ENCODE measurements at regions not wholly inside any gene's neighbourhood (a gene's known extent, or its start where the extent isn't known, plus 50 kb on each side); places are given as distances from the start of the nearest gene placed in this dataset.

DNA sequence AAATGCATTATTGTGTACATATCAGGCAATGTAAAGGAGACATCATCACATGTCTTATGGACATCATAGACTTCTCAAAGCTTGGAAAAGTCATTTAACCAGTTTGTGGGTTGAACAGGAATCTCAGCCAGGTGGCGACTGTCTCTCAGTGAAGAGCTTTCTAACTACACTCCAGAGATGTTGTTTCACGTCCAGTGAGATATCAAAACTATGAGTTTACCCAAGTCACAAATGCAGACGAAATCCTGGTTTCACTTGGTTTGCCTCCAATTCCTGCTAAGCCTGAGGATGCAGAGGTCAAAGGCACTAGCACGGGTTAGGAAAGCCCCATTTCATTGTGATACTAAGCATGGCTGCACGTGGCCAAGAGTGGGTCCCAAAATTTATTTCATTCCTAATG is 384.5 kb upstream of the MEIS1 start:
- FAIRE-seq (no peak), DNase-seq (ENCODE audit: low spot score in 2 of 2) (no peak)

DNA sequence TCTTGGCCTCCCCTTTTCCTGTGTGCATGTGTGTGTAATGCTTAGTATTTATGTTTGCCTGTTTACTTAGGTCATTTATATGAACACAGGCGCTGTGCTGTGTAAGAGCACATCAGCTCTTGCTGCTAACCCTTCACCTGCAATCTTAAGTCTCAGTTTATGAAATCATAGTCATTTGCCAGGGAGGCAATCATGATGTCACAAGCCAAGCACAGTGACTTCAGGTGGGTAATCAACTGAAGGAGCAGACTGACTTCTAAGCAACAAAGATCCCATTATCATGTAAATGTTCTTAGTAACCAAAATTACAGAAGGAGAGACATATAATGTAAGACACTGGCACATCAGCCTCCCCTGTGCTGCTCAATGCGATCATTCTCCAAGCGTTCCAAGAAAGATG is 386.3 kb upstream of the MEIS1 start:
- DNase-seq (ENCODE audit: low spot score in 2 of 2) (no peak), FAIRE-seq (no peak)

DNA sequence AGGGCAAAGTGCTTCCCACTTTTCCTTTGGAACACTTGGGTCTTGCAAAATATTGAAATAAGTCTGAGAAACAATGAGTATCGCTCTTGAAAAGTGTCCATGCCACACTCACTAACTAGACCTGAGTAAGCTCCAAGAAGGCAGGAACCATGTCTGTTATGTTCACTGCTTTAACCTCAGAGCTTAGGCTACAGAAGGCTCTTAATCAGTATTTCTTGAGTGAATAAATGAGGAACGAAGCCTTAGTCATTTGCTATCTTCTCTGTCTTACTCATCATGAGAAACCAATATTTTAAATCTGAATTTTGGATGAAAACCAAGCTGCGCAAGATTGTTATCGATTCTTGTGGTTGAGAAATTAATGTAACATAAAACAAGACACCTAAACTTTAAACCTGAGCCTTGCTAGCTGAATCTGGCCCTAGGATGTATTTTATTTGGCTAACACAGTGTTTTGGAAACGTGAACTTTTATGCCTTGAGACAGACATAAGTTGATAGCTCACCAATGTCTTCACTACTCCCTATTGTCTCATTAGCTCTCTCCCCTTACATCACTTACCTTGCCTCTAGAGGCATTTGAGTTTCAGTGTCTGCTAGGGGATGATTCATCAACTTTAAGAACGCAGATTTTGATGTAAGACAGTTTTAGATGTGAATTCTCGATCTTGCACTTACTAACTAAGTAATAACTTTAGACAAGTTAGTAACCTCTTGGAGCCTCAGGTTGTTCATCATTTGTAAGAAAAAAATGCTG is 392.8 kb upstream of the MEIS1 start:
- DNase-seq (ENCODE audit: low spot score in 2 of 2) (no peak), FAIRE-seq (no peak)

DNA sequence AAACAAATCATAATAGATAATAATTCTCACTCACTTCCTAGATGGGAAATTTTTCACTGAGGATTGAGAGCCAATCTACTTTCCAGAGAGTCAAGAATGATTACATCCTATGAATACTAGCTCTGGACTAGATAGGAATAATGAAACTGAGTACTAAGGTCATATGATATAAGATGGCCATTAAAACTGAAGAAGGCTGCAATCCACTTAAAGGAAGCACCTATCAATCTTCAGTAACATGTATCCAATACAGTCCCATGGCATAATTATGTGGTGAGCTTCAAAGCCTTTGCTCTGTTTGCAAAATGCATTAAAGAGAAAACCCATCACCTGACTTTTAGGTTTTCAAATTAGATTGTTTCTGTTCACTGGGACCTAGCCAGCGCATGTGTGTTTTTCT is 398.0 kb upstream of the MEIS1 start:
- FAIRE-seq = no peak
- no peak for DNase-seq (ENCODE audit: low spot score in 2 of 2)

DNA sequence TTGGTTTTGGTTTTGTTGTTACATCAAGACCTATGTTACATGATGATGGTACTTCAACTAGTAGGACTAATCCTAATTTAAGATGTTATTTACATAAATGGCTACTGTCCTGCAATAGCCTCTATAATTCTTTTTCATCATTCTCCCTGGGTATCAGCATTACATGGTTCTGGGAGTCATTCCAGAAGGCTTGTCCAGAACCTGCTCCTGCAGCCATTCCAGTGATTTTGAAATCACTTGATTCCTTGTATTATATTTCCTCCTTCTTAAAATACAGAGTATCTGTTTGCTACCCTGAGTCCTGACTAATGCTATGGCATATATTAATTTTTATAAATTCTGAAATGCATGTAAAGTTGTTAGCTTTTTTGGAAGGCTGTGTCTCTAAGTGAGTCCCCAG is 400.5 kb upstream of the MEIS1 start:
- FAIRE-seq (no peak), DNase-seq (ENCODE audit: low spot score in 2 of 2) (no peak)

DNA sequence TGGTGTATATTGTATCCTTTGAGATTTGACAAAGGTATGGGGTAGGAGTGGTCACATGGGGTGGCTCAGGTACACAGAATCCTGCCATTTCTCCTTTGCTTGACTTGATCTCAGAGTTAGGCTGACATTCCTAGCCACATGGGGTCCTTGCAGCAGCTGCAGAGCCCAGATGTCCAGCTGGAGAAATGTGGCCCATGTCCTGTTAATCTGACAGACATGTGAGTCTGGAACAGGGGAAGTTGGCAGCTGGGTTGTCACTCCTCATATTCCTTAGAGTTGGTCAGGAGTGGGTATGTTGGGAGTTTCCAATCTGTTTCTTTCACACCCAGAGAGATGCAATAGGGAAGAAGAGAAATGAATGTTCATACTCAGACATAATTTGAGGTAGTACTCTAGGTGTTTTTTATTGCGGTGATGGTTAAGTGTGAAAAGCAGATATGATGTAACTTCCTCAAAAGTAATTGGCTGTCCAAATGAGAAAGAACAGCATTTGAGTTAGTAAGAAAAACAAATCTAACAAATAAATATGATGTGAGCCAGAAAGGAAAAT is 402.6 kb upstream of the MEIS1 start:
- FAIRE-seq = no peak
- DNase-seq (ENCODE audit: low spot score in 2 of 2) = no peak

DNA sequence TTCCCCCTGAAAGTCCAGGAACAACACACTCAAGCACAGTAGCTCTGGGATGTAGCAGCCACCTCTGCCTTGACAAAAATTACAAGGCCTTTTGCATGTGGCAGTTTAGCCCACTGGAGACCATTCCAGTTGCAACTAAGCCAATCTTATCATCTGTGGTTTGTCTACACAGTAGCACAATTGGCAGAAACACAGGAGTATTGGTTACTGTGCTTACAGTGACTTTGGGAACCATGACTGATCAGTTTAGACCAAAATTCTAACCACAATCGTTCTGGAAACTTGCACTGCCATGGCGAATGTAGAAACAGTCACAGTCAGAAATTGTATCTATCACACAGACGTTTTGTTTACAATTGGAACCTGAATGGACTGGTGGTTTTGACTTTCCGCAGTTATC is 403.7 kb upstream of the MEIS1 start:
- no peak for FAIRE-seq
- no peak for DNase-seq (ENCODE audit: low spot score in 2 of 2)

DNA sequence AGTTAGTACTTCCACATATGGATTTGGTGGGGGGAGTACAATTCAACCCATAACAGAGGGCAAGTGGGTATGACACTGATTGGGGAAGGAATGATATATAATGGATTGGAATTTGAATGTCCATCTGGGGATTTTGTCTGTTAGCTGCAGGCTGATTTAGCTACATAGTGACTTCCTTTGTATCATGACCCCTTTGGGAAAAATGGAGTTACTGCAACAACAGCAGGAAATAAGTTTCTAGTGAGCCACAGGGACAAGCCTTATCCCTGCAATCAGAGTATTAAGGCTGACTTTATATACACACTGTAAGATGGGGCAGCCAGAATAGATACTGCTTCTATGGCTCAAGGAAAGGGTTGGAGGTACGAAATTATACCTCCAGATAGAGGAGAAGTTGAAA is 404.4 kb upstream of the MEIS1 start:
- no peak for DNase-seq (ENCODE audit: low spot score in 2 of 2)
- FAIRE-seq = no peak

DNA sequence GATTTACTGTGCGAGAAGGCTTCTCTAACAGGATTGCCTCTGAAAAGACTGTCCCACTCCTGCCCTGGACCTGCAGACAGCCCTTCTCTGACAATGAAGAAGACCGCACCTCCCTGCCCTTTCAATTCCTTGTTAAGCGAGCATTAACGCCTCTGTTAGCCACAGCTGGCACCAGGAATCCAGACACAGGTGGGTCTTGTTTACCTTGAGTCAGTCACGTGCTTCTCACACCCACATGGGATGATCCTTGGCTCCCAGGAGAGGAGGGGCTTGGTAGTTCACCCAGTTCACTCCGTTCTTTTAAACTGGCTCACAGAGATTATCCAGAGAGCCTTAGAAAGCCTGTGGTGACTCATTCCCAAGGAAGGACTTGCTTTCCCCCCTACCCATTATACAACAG is 410.5 kb upstream of the MEIS1 start:
- no peak for FAIRE-seq
- DNase-seq (ENCODE audit: low spot score in 2 of 2) = no peak

DNA sequence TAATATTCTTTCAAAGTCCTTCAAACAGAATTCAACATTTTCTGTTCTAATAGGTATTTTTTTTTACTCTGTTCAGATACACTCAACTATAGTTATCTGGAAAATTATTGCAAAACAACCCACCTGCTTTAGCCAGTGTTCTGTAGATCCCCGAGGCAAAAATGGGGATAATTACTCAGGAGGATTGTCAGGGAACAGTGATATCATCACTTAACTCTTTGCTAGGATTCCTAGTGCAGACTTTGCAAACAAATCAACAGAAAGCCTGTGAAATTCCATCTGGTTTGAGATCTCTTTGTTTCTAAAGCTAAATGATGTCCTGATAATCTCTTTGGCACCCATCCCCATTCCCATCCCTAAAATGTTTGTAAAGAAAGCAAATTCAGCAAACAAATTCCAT is 413.6 kb upstream of the MEIS1 start:
- FAIRE-seq = no peak
- DNase-seq (ENCODE audit: low spot score in 2 of 2) = no peak

DNA sequence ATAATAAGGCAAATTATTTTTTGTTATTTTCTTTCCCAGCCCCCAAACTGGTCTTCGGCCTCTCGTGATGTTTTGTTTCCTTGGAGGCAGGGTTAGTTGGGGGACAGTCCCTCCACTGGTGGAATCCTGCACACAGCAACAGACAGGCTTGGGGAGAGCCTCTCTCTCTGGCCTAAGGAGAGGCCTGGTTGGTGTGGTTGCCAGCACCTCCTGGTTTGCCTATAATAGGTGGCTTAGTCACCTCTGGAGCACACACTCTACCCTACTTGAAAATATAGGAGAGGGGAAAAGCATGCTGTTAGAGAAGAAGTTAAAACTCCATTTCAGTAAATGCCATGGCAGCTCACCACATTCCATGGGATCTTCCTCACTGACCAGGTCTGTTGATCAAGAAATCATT is 417.2 kb upstream of the MEIS1 start:
- FAIRE-seq (no peak), DNase-seq (ENCODE audit: low spot score in 2 of 2) (no peak)

DNA sequence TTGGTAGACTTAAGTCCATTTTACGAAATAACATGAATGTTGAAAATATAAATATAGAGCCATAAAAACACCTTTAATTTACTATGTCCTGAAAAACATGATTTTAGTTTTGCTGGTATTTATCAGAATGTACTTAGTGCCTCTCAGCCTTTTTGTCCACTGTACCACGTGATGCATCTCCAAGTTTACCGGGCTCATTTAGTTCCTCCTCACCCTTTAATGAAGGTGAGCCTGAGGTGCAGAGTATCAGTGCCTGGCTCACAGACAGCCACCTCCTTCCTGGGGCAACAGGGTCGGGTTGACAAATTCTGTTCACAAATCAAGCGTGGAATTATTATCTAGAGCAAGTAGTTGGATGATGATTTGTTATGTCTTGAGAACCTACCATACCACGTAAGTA is 420.5 kb upstream of the MEIS1 start:
- no peak for FAIRE-seq
- no peak for DNase-seq (ENCODE audit: low spot score in 2 of 2)

DNA sequence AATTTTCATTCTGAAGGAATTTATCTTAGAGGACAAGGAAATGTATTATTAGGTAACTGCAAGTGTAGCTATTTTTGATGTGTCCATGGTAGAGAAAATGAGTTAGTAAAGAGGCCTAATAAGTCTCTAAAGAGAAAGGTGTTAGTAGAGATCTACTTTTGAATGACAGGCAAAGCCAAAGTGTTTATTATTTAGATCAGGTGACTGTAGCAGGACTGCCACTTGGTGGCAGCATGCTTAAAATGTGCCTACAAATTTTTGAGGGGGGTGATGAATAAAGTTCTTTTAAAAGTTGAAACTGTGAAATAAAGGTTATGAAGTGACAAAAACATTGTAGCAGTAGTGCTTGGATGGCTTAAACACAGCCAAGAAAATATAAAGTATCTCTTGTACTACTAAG is 421.5 kb upstream of the MEIS1 start:
- FAIRE-seq (no peak), DNase-seq (ENCODE audit: low spot score in 2 of 2) (no peak)

DNA sequence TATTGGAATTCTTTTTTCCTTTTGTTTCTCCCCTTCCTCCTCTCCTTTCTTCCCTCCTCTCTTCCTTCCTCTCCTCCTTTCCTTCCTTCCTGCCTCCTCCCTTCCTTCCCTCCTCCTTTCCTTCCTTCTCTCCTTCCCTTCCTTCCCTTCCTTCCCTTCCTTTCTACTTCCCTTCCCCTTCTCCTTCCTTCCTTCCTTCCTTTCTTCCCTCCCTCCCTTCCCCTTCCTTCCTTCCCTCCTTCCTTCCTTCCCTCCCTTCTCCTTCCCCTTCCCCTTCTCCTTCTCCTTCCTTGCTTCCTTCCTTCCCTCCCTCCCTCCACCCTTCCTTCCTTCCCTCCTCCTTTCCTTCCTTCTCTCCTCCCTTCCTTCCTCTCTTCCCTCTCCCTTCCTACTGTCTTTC is 431.0 kb upstream of the MEIS1 start:
- DNase-seq (ENCODE audit: low spot score in 2 of 2) (no peak), FAIRE-seq (no peak)

DNA sequence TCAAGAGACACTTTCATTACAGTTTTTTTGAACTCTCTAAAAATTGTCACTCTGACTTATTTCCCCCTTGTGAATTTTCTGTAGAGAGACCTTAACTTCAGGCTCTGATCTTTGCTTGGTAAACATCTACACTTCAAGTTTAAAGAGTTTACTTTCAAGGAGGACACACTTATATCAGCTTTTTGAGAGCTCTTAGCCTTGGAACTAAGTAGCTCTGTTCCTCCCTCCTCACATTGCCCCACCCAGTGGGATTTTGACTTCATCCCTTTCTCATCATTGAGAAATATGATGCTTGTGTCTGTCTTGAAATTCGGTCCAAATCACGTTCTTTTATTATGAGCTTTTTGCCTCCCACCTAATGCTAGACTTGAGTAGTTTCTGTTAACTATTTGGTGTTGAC is 433.4 kb upstream of the MEIS1 start:
- no peak for DNase-seq (ENCODE audit: low spot score in 2 of 2)
- no peak for FAIRE-seq

DNA sequence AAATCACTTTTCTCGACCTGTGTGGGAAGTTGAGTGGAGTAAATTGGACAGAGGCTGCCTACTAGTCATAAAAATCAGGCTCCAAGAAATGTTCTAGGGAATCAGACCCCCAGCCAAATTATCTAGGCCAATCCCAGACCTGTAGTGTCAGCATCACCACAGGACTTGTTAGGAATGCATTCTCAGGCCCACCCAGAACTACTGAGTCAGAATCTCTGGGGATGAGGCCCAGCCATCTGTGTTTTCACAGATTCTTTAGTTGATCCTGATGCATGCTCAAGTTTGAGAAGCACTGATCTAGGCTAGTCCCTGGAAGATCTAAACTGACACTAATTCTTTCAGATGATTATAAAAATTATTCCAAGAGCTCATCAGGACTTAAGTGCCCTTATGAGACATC is 434.0 kb upstream of the MEIS1 start:
- FAIRE-seq (no peak), DNase-seq (ENCODE audit: low spot score in 2 of 2) (no peak)

DNA sequence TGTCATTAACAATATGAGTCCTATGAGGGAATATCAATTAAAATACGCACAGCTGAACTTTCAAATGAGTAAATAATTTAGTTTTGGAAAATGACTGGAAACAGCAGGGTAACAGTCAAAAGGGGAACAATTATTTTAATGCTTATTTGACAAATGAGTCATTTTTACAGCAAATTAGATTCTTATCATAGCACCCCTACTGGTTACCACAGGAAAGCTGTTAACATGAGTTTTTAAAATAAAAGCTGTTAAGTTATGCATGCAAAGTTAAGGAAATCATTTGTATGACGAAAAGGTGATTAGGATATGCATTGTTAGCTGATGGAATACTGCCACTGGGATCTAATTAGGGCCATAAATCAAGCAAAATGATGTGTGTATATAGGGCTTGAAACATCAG is 435.1 kb upstream of the MEIS1 start:
- no peak for DNase-seq (ENCODE audit: low spot score in 2 of 2)
- no peak for FAIRE-seq

DNA sequence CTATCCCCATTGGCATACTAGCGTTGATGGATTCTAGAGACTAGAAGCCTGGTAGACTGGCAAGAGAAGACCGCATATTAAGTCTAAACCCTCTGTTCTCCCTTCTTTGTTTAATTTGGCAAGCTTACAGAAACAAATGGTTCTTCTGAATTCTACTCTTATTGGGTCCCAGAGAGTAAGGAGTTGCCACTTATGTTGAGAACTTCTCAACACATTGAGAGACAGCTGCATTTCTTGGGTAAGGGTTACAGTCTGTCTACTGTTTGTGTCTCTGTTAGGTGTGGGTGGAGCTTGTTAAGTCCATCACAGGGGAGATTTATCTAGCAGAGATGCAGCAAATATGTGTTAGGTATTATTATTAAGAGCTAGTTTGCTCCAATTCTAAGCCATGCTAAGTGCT is 435.8 kb upstream of the MEIS1 start:
- FAIRE-seq = no peak

DNA sequence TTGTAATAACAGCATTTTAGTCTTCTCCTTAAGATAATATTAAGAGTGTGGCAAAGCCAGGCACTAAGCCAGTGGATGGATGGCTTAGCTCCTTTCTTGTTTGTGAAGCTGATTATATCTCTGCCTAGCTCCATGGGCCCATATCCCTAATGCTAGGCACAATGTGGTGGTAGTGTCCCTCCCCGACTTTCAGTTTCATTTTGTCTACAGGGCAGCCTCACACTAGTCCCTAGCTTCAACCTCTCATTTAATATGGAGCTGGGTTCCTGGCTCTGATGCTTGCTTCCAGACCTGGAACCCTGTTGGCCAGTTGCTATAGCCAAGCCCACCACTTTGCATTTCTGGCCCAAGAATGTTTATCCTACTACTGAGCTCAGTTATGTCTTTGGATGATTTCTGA is 437.0 kb upstream of the MEIS1 start:
- DNase-seq (ENCODE audit: low spot score in 2 of 2) (no peak), FAIRE-seq (no peak)

More for the DNA sequence above, 435.8 kb upstream of the MEIS1 start:
- no peak for DNase-seq (ENCODE audit: low spot score in 2 of 2)

DNA sequence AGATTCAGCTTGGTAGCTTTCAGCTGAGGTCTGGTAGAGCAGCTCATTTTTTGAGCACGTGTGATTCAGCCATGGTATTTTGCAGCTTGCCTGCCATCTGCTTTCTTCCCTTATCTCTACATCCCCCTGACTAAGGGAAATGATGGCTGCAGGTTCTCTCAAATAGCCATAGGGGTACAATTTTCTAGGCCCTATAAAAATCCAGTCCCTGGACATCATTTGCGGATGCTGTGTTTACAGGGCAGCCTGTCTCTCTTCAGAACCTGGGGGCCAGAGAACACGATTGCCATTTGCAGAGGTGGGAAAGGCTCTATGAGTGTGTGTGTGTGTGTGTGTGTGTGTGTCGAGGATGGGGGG is 442.7 kb upstream of the MEIS1 start:
- DNase-seq (ENCODE audit: low spot score in 2 of 2) = no peak
- FAIRE-seq = no peak

DNA sequence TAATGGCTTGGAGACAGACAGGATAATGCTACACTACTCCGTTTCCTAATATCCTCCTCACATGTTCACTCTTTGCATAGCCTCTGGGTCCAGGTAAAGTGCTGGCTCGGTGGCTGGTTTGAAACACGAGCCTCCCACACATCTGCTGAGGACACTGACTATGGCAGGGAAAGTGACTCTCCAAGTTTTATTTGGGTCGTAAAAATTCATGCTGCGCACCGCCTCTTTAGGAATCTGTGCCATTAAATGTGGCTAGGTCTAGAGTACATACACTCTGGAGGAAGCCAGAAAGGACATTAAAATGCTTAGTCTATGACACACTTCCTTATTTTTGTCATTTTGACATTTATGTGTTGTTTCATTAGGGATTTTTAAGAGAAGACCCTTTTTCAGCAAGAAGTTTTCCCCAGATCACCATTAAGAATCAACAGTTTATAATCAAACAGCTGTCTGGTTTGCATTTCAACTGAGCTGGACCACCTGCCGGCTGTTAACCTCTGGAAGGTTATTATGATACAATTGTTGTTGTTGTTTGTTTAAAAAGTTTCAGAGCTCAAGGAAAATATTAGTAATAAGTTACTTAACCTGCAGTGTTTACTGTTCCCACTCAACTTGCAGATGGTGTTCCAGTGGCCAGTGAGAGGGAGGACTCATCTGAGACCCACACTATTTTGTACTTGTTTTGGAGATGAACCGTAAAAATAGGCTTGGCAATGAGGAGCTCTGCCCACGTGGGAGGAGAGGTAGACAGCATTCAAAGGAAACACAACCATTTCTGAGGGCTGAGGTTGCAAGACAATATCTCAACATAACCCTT is 443.3 kb upstream of the MEIS1 start:
- no peak for FAIRE-seq

DNA sequence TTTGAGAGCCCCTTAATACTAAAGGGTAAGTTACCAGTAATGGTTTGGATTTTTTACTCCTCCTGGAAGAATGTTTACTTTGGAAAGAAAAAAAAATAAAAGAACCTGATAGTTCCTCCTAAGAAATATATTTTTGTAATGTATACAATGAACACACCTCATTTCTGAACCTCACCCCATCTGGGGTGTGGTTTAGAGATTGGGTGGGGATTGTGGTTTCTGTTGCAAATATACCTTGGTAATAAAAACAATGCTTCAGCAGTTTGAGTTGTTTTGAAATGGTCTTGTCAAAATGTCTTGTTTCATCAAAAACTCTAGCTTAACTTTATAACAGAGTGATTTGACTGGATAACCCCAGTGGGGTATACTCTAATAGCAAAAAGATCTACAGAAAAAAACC is 448.9 kb upstream of the MEIS1 start:
- FAIRE-seq (no peak), DNase-seq (ENCODE audit: low spot score in 2 of 2) (no peak)

More for the DNA sequence above, 443.3 kb upstream of the MEIS1 start:
- no peak for DNase-seq (ENCODE audit: low spot score in 2 of 2)
